ENCODE measurements at regions not wholly inside any gene's neighbourhood (a gene's known extent, or its start where the extent isn't known, plus 50 kb on each side); places are given as distances from the start of the nearest gene placed in this dataset.
"Not testable (repeated sequence)": the region's sequence is repeated elsewhere in the genome, so short reads cannot be mapped to it uniquely, and the experiment has no call there.

- Mint-ChIP-seq H3K36me3 (no peaks in the 10 kb centered on the region), H3K4me1 (no peaks in the 10 kb centered on the region), H3K9me3 (peaks cover 0 to 7% (median 2%) of the 10 kb centered on the region in 8 donors), H3K27me3 (no peaks in the 10 kb centered on the region), H3K4me3 (no peak overlapping the region), H3K27ac (no peak overlapping the region)
- Histone ChIP-seq H3K36me3 (ENCODE audit: insufficient read depth, low read length) (no peaks in the 10 kb centered on the region), H3K27ac (ENCODE audit: low read depth, low read length) (no peak overlapping the region), H3K9me3 (ENCODE audit: control insufficient read depth in 1 of 2, low read length in 2 of 2) (no peaks in the 10 kb centered on the region), H3K4me1 (ENCODE audit: insufficient read depth, low read length) (no peaks in the 10 kb centered on the region), H3K27me3 (ENCODE audit: insufficient read depth, low read length) (no peaks in the 10 kb centered on the region), H3K4me3 (ENCODE audit: low read length in 2 of 2) (no peak overlapping the region)
- no peak for DNase-seq
- POLR2A ChIA-PET (ENCODE audit: partially characterized antibody), result no interaction called here
- intact Hi-C loops (cut with micrococcal nuclease), result no loop called here
- CTCF ChIA-PET (ENCODE audit: partially characterized antibody), result no interaction called here
Observed at GRCh38 chr13:80877209-80877943, 536.5 kb upstream of the SPRY2 start.

GRCh38 chr13:80873589-80873988 is 532.7 kb upstream of the SPRY2 start:
- intact Hi-C loops (cut with micrococcal nuclease), result no loop called here
- H3K4me3 Mint-ChIP-seq, result no peak overlapping the region
- H3K27me3 ChIP-seq (ENCODE audit: insufficient read depth, low read length), result no peaks in the 10 kb centered on the region

GRCh38 chr13:80871971-80872370 is 531.0 kb upstream of the SPRY2 start:
- H3K4me1 ChIP-seq (ENCODE audit: insufficient read depth, low read length); H3K27me3 Mint-ChIP-seq; H3K27ac ChIP-seq (ENCODE audit: low read depth, low read length); H3K9me3 Mint-ChIP-seq; H3K4me1 Mint-ChIP-seq; H3K36me3 ChIP-seq (ENCODE audit: insufficient read depth, low read length); H3K27me3 ChIP-seq (ENCODE audit: insufficient read depth, low read length); H3K4me3 ChIP-seq (ENCODE audit: low read length in 2 of 2); H3K27ac Mint-ChIP-seq; H3K36me3 Mint-ChIP-seq; H3K4me3 Mint-ChIP-seq; intact Hi-C loops (cut with micrococcal nuclease); H3K9me3 ChIP-seq (ENCODE audit: control insufficient read depth in 1 of 2, low read length in 2 of 2); POLR2A ChIA-PET (ENCODE audit: partially characterized antibody); CTCF ChIA-PET (ENCODE audit: partially characterized antibody); DNase-seq: not testable (repeated sequence)

More at GRCh38 chr13:80873589-80873988, 532.7 kb upstream of the SPRY2 start:
- Histone ChIP-seq H3K9me3 (ENCODE audit: control insufficient read depth in 1 of 2, low read length in 2 of 2) (no peaks in the 10 kb centered on the region), H3K4me1 (ENCODE audit: insufficient read depth, low read length) (no peaks in the 10 kb centered on the region), H3K4me3 (ENCODE audit: low read length in 2 of 2) (no peak overlapping the region), H3K36me3 (ENCODE audit: insufficient read depth, low read length) (no peaks in the 10 kb centered on the region), H3K27ac (ENCODE audit: low read depth, low read length) (no peak overlapping the region)
- Mint-ChIP-seq H3K27ac (no peak overlapping the region), H3K4me1 (no peaks in the 10 kb centered on the region), H3K9me3 (peaks cover 0 to 5% (median 2%) of the 10 kb centered on the region in 8 donors), H3K27me3 (no peaks in the 10 kb centered on the region), H3K36me3 (no peaks in the 10 kb centered on the region)
- ChIA-PET CTCF (ENCODE audit: partially characterized antibody) (no interaction called here), POLR2A (ENCODE audit: partially characterized antibody) (no interaction called here)
- no peak for DNase-seq

GRCh38 chr13:80871481-80871880 is 530.6 kb upstream of the SPRY2 start:
- DNase-seq, result no peak
- H3K27me3 ChIP-seq (ENCODE audit: insufficient read depth, low read length), result no peaks in the 10 kb centered on the region
- no peaks in the 10 kb centered on the region for H3K4me1 ChIP-seq (ENCODE audit: insufficient read depth, low read length)
- ChIA-PET CTCF (ENCODE audit: partially characterized antibody) (no interaction called here), POLR2A (ENCODE audit: partially characterized antibody) (no interaction called here)
- Mint-ChIP-seq H3K4me1 (no peaks in the 10 kb centered on the region), H3K9me3 (peaks cover 2 to 7% (median 4%) of the 10 kb centered on the region in 8 donors), H3K36me3 (no peaks in the 10 kb centered on the region), H3K4me3 (no peak overlapping the region), H3K27ac (no peak overlapping the region), H3K27me3 (no peaks in the 10 kb centered on the region)
- intact Hi-C loops (cut with micrococcal nuclease), result no loop called here
- H3K27ac ChIP-seq (ENCODE audit: low read depth, low read length), result no peak overlapping the region
- H3K9me3 ChIP-seq (ENCODE audit: control insufficient read depth in 1 of 2, low read length in 2 of 2), result no peaks in the 10 kb centered on the region
- H3K36me3 ChIP-seq (ENCODE audit: insufficient read depth, low read length), result no peaks in the 10 kb centered on the region
- no peak overlapping the region for H3K4me3 ChIP-seq (ENCODE audit: low read length in 2 of 2)

- H3K27me3 ChIP-seq (ENCODE audit: insufficient read depth, low read length), result no peaks in the 10 kb centered on the region
- Mint-ChIP-seq H3K27me3 (no peaks in the 10 kb centered on the region), H3K4me1 (no peaks in the 10 kb centered on the region), H3K27ac (no peak overlapping the region), H3K9me3 (peaks cover 2 to 9% (median 5%) of the 10 kb centered on the region in 8 donors), H3K36me3 (no peaks in the 10 kb centered on the region), H3K4me3 (no peak overlapping the region)
- H3K9me3 ChIP-seq (ENCODE audit: control insufficient read depth in 1 of 2, low read length in 2 of 2), result no peaks in the 10 kb centered on the region
- no peaks in the 10 kb centered on the region for H3K4me1 ChIP-seq (ENCODE audit: insufficient read depth, low read length)
- POLR2A ChIA-PET (ENCODE audit: partially characterized antibody), result no interaction called here
- intact Hi-C loops (cut with micrococcal nuclease), result no loop called here
- no peaks in the 10 kb centered on the region for H3K36me3 ChIP-seq (ENCODE audit: insufficient read depth, low read length)
- H3K27ac ChIP-seq (ENCODE audit: low read depth, low read length), result no peak overlapping the region
- no peak for DNase-seq
- no peak overlapping the region for H3K4me3 ChIP-seq (ENCODE audit: low read length in 2 of 2)
- CTCF ChIA-PET (ENCODE audit: partially characterized antibody), result no interaction called here
Observed at GRCh38 chr13:80870186-80870585, 529.3 kb upstream of the SPRY2 start.

GRCh38 chr13:80866921-80867320 is 526.0 kb upstream of the SPRY2 start:
- Mint-ChIP-seq H3K27ac (no peak overlapping the region), H3K4me3 (no peak overlapping the region), H3K27me3 (no peaks in the 10 kb centered on the region), H3K4me1 (no peaks in the 10 kb centered on the region), H3K9me3 (peaks cover 2 to 17% (median 7%) of the 10 kb centered on the region in 8 donors), H3K36me3 (no peaks in the 10 kb centered on the region)
- Histone ChIP-seq H3K27ac (ENCODE audit: low read depth, low read length) (no peak overlapping the region), H3K4me1 (ENCODE audit: insufficient read depth, low read length) (no peaks in the 10 kb centered on the region), H3K36me3 (ENCODE audit: insufficient read depth, low read length) (no peaks in the 10 kb centered on the region), H3K4me3 (ENCODE audit: low read length in 2 of 2) (no peak overlapping the region), H3K27me3 (ENCODE audit: insufficient read depth, low read length) (no peaks in the 10 kb centered on the region), H3K9me3 (ENCODE audit: control insufficient read depth in 1 of 2, low read length in 2 of 2) (no peaks in the 10 kb centered on the region)
- ChIA-PET CTCF (ENCODE audit: partially characterized antibody) (no interaction called here), POLR2A (ENCODE audit: partially characterized antibody) (no interaction called here)
- DNase-seq, result no peak
- intact Hi-C loops (cut with micrococcal nuclease), result no loop called here

GRCh38 chr13:80865329-80865728 is 524.4 kb upstream of the SPRY2 start:
- ChIA-PET CTCF (ENCODE audit: partially characterized antibody) (no interaction called here), POLR2A (ENCODE audit: partially characterized antibody) (no interaction called here)
- Histone ChIP-seq H3K27ac (ENCODE audit: low read depth, low read length) (no peak overlapping the region), H3K36me3 (ENCODE audit: insufficient read depth, low read length) (no peaks in the 10 kb centered on the region), H3K4me1 (ENCODE audit: insufficient read depth, low read length) (no peaks in the 10 kb centered on the region), H3K27me3 (ENCODE audit: insufficient read depth, low read length) (no peaks in the 10 kb centered on the region), H3K4me3 (ENCODE audit: low read length in 2 of 2) (no peak overlapping the region), H3K9me3 (ENCODE audit: control insufficient read depth in 1 of 2, low read length in 2 of 2) (no peaks in the 10 kb centered on the region)
- Mint-ChIP-seq H3K4me3 (no peak overlapping the region), H3K4me1 (no peaks in the 10 kb centered on the region), H3K27ac (no peak overlapping the region), H3K27me3 (no peaks in the 10 kb centered on the region), H3K9me3 (peaks cover 0 to 17% (median 9%) of the 10 kb centered on the region in 8 donors), H3K36me3 (no peaks in the 10 kb centered on the region)
- DNase-seq, result no peak
- intact Hi-C loops (cut with micrococcal nuclease), result no loop called here

- Mint-ChIP-seq H3K4me1 (no peaks in the 10 kb centered on the region), H3K27me3 (no peaks in the 10 kb centered on the region), H3K4me3 (no peak overlapping the region), H3K36me3 (no peaks in the 10 kb centered on the region), H3K27ac (no peak overlapping the region), H3K9me3 (peaks cover 0 to 16% (median 8%) of the 10 kb centered on the region in 8 donors)
- POLR2A ChIA-PET (ENCODE audit: partially characterized antibody), result no interaction called here
- Histone ChIP-seq H3K4me3 (ENCODE audit: low read length in 2 of 2) (no peak overlapping the region), H3K4me1 (ENCODE audit: insufficient read depth, low read length) (no peaks in the 10 kb centered on the region), H3K9me3 (ENCODE audit: control insufficient read depth in 1 of 2, low read length in 2 of 2) (no peaks in the 10 kb centered on the region), H3K27me3 (ENCODE audit: insufficient read depth, low read length) (no peaks in the 10 kb centered on the region), H3K27ac (ENCODE audit: low read depth, low read length) (no peak overlapping the region), H3K36me3 (ENCODE audit: insufficient read depth, low read length) (no peaks in the 10 kb centered on the region)
- CTCF ChIA-PET (ENCODE audit: partially characterized antibody), result no interaction called here
- DNase-seq, result no peak
- intact Hi-C loops (cut with micrococcal nuclease), result no loop called here
Observed at GRCh38 chr13:80862456-80862855, 521.5 kb upstream of the SPRY2 start.

Data from CD4-positive, alpha-beta memory T cell (primary cell).